HG03139 (cell line): ENCODE measurements at regions not wholly inside any gene's neighbourhood (a gene's known extent, or its start where the extent isn't known, plus 50 kb on each side); places are given as distances from the start of the nearest gene placed in this dataset.
"Not testable (repeated sequence)": the region's sequence is repeated elsewhere in the genome, so short reads cannot be mapped to it uniquely, and the experiment has no call there.

ENCODE experiments used
- ATAC-seq: cut with Tn5 transposase; IDR thresholded peaks from one replicate; pipeline ENCODE4 v1.9.1; 2021; ENCODE audit not compliant: unreplicated experiment

- no peak for ATAC-seq
These were observed 246.3 kb upstream of the FZD8 start for GRCh38 chr10:35888400-35888799.

- no peak for ATAC-seq
These were observed 245.6 kb upstream of the FZD8 start for GRCh38 chr10:35887685-35888084.

- no peak for ATAC-seq
These were observed 243.0 kb upstream of the FZD8 start for GRCh38 chr10:35885076-35885475.

- no peak for ATAC-seq
These were observed 242.6 kb upstream of the FZD8 start for GRCh38 chr10:35884657-35885071.

- no peak for ATAC-seq
These were observed 240.5 kb upstream of the FZD8 start for GRCh38 chr10:35882422-35883150.

- ATAC-seq: no peak
These were observed 239.2 kb upstream of the FZD8 start for GRCh38 chr10:35881320-35881719.

- no peak for ATAC-seq
These were observed 234.2 kb upstream of the FZD8 start for GRCh38 chr10:35876248-35876647.

- ATAC-seq: no peak
These were observed 233.1 kb upstream of the FZD8 start for GRCh38 chr10:35875016-35875676.

GRCh38 chr10:35874311-35875015 is 232.4 kb upstream of the FZD8 start:
- no peak for ATAC-seq

- ATAC-seq: no peak
These were observed 230.6 kb upstream of the FZD8 start for GRCh38 chr10:35872671-35873070.

GRCh38 chr10:35870665-35871310 is 228.7 kb upstream of the FZD8 start:
- no peak for ATAC-seq

- ATAC-seq: not testable (repeated sequence)
These were observed 216.7 kb upstream of the FZD8 start for GRCh38 chr10:35858676-35859283.

GRCh38 chr10:35857860-35858259 is 215.8 kb upstream of the FZD8 start:
- ATAC-seq: no peak

- ATAC-seq: no peak
These were observed 213.3 kb upstream of the FZD8 start for GRCh38 chr10:35855155-35855947.

- no peak for ATAC-seq
These were observed 212.6 kb upstream of the FZD8 start for GRCh38 chr10:35854661-35855060.

- ATAC-seq: no peak
These were observed 210.6 kb upstream of the FZD8 start for GRCh38 chr10:35852721-35853120.

- ATAC-seq: no peak
These were observed 206.3 kb upstream of the FZD8 start for GRCh38 chr10:35848412-35848811.

- no peak for ATAC-seq
These were observed 202.6 kb upstream of the FZD8 start for GRCh38 chr10:35844686-35845085.

- ATAC-seq: no peak
These were observed 201.6 kb upstream of the FZD8 start for GRCh38 chr10:35843524-35844181.

- no peak for ATAC-seq
These were observed 196.0 kb upstream of the FZD8 start for GRCh38 chr10:35838054-35838453.
